Stromal cell of bone marrow (primary cell): ENCODE measurements at regions not wholly inside any gene's neighbourhood (a gene's known extent, or its start where the extent isn't known, plus 50 kb on each side); places are given as distances from the start of the nearest gene placed in this dataset.

Experiments
- DNase-seq: peaks from one replicate; pipeline ENCODE4 v3.0.0-alpha.2; 2012; ENCODE audit warnings: low read depth

GRCh38 chr1:42034426-42034825 is 115.7 kb upstream of the HIVEP3 start:
- DNase-seq: no peak

- no peak for DNase-seq
Observed at GRCh38 chr1:42033629-42034028, 114.9 kb upstream of the HIVEP3 start.

GRCh38 chr1:42017730-42018129 is 99.0 kb upstream of the HIVEP3 start:
- DNase-seq: no peak

DNA sequence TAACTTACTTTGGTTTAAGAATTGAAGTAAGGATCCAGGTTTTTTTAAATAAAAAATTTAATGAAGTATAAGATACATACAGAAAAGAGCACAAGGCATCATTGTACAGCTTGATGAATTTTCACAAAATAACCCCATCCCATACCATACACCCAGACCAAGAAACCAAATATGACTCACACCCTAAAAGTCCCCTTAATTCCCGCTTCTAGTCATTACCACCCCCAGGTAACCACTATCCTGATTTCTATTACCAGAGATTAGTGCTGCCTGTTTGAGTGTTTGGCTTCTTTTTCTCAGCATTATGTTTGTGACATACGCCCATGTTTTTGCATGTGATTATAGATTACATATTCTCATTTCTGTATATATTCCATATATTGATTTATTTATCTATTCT is 98.5 kb upstream of the HIVEP3 start:
- DNase-seq: no peak

- no peak for DNase-seq
Observed at GRCh38 chr1:42014823-42015222, 96.1 kb upstream of the HIVEP3 start.

- DNase-seq: no peak
Observed at GRCh38 chr1:42013881-42014470, 95.3 kb upstream of the HIVEP3 start.

- no peak for DNase-seq
Observed at GRCh38 chr1:42012852-42013251, 94.1 kb upstream of the HIVEP3 start.

DNA sequence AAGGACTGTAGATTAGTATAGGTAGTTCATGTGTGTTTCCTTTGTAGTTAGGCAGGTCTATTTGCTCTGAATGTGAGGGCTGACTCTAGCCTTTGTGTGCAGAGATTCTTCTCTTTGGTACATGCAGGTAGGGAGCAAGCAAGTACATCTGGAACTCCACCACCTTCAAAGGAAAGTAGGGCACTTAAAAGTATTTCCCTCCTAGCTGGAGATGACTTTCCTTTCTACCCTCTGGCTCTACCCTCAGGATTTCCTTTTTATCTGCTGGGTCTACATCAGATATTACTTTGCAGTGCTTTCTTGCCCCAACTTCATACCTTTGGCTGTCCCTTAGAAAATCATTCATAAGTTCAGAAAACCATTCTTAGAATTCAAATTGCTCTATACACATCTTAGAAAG is 91.7 kb upstream of the HIVEP3 start:
- DNase-seq: no peak

- no peak for DNase-seq
Observed at GRCh38 chr1:42008264-42008663, 89.5 kb upstream of the HIVEP3 start.

DNA sequence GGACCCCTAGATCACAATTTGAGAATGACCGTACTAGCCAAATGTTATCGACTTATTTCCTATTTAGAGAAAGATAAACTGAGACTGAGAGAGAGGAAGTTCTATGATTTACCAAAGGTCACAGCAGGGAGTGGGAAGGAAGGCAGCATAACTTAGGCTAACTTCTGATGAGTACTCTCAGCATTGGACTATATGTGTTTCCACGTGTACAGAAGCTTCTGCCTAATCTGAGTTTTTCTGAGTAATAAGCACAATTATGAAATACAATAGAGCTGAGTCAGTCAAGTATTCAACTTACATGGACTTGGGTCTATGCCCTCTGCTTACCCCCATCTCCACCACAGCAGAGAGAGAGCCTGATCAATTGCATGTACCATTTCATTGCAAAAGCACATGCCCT is 88.1 kb upstream of the HIVEP3 start:
- peak; percentile 9 for DNase-seq

GRCh38 chr1:42006093-42006492 is 87.4 kb upstream of the HIVEP3 start:
- no peak for DNase-seq

- DNase-seq: no peak
Observed at GRCh38 chr1:42005530-42005929, 86.8 kb upstream of the HIVEP3 start.

- no peak for DNase-seq
Observed at GRCh38 chr1:42004860-42005259, 86.1 kb upstream of the HIVEP3 start.

DNA sequence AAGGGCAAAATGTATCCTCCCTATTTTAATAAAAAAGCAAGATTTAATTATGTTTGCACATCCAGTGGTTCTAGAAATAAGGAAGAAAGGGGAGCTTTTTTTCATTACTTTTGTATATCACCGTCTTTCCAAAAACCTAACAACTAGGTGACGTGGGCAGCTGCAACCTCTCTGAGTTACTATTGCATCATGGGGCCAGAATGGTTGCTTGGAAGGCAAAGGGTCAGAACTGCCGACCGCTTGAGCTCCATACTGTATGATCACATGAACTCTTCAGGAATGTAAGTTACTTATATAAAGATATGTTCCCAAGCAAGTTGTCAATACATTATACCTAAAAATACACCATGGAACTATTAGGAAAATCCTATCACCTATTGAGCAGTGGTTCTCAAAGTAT is 85.6 kb upstream of the HIVEP3 start:
- no peak for DNase-seq

- DNase-seq: no peak
Observed at GRCh38 chr1:42003433-42003832, 84.7 kb upstream of the HIVEP3 start.

DNA sequence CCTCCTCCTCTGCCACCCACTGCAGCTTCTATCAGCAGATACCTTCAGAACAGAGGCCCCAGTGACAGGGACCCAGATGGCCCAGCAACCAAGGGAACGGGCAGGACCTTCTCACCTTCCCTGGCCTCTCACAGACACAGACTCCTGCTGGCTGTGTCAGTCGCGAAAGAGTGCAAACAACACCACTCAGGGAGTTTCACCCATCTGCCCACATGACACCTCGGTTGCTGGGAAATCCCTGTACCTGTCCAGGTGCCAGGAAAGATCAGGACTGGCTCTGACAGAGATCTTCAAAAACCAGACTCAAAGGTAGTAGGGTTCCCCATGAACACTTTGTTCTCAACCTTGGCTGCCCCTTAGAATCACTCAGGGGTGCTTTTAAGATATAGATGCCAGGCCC is 83.5 kb upstream of the HIVEP3 start:
- no peak for DNase-seq

DNA sequence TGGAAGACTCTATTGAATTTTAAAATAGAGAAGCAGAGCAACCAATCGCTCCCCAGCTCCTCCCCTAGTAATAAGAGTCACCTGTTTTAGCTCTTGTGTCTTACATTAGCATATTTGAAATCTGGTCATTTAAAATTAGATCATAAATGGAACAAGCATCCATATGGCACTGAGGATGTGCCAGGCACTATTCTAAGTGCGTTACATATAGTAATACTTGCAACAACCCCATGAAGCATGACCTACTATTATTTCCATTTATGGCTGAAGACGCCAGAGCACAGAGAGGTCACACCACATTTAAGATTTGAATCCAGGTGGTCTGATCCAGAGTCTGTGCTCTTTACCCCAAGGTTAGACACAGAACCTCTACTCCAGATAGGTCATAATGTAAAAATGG is 82.0 kb upstream of the HIVEP3 start:
- no peak for DNase-seq

- no peak for DNase-seq
Observed at GRCh38 chr1:41999884-42000283, 81.2 kb upstream of the HIVEP3 start.

DNA sequence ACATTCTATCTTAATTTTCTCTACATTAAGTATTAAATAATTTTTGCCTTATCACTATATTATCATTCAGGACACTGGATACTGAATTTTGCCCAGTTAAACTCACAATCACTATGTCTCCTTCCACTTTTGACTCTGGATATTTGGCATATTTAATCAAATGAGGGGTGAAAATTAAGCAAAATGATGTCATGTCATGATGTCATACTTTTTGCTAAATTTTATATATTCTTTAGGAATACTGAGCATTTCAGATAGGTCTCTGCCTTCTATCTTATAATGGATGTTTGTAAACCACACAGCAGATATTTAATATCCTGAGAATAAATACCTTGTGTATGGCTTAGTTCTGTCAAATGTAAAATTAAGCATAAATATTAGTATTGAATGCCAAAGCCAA is 79.5 kb upstream of the HIVEP3 start:
- DNase-seq: no peak

- DNase-seq: no peak
Observed at GRCh38 chr1:41997153-41997552, 78.4 kb upstream of the HIVEP3 start.

GRCh38 chr1:41995441-41996130 is 76.9 kb upstream of the HIVEP3 start:
- DNase-seq: no peak

GRCh38 chr1:41994195-41994894 is 75.6 kb upstream of the HIVEP3 start:
- no peak for DNase-seq

- DNase-seq: no peak
Observed at GRCh38 chr1:41983451-41983850, 64.7 kb upstream of the HIVEP3 start.

- DNase-seq: no peak
Observed at GRCh38 chr1:41981796-41982195, 63.1 kb upstream of the HIVEP3 start.
